ENCODE measurements at regions not wholly inside any gene's neighbourhood (a gene's known extent, or its start where the extent isn't known, plus 50 kb on each side); places are given as distances from the start of the nearest gene placed in this dataset.

DNA sequence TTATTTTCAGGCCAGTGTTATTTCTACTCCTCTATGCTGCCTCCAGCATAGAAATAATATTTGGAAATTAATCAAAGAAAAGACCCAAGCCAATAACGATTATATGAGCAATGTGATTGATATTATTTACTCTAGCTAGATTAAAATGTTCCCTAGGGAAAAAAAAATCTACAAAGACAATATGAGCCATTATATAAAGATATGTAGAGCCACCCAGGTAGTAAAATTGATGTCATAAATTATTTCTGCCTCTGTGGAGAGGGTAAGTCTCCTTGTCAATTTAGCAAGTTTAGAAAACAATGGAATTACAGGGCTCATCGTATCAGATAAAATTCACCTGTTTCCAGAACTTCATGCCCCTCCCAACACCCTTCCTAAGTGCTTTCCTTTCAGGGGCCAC is 202.9 kb downstream of the RDH14 start:
- TF ChIP-seq, protein P1, sequence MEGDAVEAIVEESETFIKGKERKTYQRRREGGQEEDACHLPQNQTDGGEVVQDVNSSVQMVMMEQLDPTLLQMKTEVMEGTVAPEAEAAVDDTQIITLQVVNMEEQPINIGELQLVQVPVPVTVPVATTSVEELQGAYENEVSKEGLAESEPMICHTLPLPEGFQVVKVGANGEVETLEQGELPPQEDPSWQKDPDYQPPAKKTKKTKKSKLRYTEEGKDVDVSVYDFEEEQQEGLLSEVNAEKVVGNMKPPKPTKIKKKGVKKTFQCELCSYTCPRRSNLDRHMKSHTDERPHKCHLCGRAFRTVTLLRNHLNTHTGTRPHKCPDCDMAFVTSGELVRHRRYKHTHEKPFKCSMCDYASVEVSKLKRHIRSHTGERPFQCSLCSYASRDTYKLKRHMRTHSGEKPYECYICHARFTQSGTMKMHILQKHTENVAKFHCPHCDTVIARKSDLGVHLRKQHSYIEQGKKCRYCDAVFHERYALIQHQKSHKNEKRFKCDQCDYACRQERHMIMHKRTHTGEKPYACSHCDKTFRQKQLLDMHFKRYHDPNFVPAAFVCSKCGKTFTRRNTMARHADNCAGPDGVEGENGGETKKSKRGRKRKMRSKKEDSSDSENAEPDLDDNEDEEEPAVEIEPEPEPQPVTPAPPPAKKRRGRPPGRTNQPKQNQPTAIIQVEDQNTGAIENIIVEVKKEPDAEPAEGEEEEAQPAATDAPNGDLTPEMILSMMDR (IDR thresholded peaks at IDR 0.05), result no peak
- TF ChIP-seq EZH2 (IDR thresholded peaks at IDR 0.05; ENCODE audit: borderline replicate concordance, insufficient read depth, low read depth, low read length, poor library complexity, severe bottlenecking), result no peak

Data from B cell (primary cell).